MM.1S (cell line): ENCODE measurements at regions not wholly inside any gene's neighbourhood (a gene's known extent, or its start where the extent isn't known, plus 50 kb on each side); places are given as distances from the start of the nearest gene placed in this dataset.

ENCODE experiments used
- DNase-seq: peaks from one replicate; pipeline ENCODE4 v3.0.0-alpha.2; 2015
- H2AFZ ChIP-seq: fragments of 300-600 bp; sonication (generic); 2 replicates; pipeline ENCODE4 v1.6.0; 2016; ENCODE audit warnings: antibody characterized with exemption, low read length
- H3F3A ChIP-seq: fragments of 300-600 bp; sonication (generic); 2 replicates; pipeline ENCODE4 v1.6.1; 2016; ENCODE audit warnings: mild to moderate bottlenecking, antibody characterized with exemption, low read length, moderate library complexity, mixed read lengths; ENCODE audit not compliant: insufficient read depth
- H3K27ac ChIP-seq: fragments of 300-600 bp; sonication (generic); 2 replicates; pipeline ENCODE4 v1.5.1; 2016; ENCODE audit warnings: mild to moderate bottlenecking, low read length
- H3K27me3 ChIP-seq: fragments of 300-600 bp; sonication (generic); replicated peaks from 2 replicates; pipeline ENCODE4 v1.6.0; 2016; ENCODE audit warnings: low read length; ENCODE audit not compliant: insufficient read depth
- H3K36me3 ChIP-seq: fragments of 300-600 bp; sonication (generic); replicated peaks from 2 replicates; pipeline ENCODE4 v1.6.1; 2016; ENCODE audit warnings: mild to moderate bottlenecking, low read length, mixed read lengths; ENCODE audit not compliant: insufficient read depth
- H3K4me1 ChIP-seq: fragments of 300-600 bp; sonication (generic); 2 replicates; pipeline ENCODE4 v1.6.1; 2016; ENCODE audit warnings: low read length, mixed read lengths
- H3K4me2 ChIP-seq: fragments of 300-600 bp; sonication (generic); 2 replicates; pipeline ENCODE4 v1.6.0; 2016; ENCODE audit warnings: low read depth, low read length
- H3K4me3 ChIP-seq: fragments of 300-600 bp; sonication (generic); 2 replicates; pipeline ENCODE4 v1.5.1; 2016; ENCODE audit warnings: low read length, mixed read lengths
- H3K79me2 ChIP-seq: fragments of 300-600 bp; sonication (generic); 2 replicates; pipeline ENCODE4 v1.6.1; 2016; ENCODE audit warnings: mixed run types, low read length, mixed read lengths
- H3K9ac ChIP-seq: fragments of 300-600 bp; sonication (generic); 2 replicates; pipeline ENCODE4 v1.6.1; 2016; ENCODE audit warnings: low read length, mixed read lengths
- H3K9me2 ChIP-seq: fragments of 300-600 bp; sonication (generic); replicated peaks from 2 replicates; pipeline ENCODE4 v1.6.1; 2016; ENCODE audit warnings: mild to moderate bottlenecking, low read length, mixed read lengths; ENCODE audit not compliant: insufficient read depth
- H3K9me3 ChIP-seq: fragments of 300-600 bp; sonication (generic); replicated peaks from 2 replicates; pipeline ENCODE4 v1.6.1; 2016; ENCODE audit warnings: mild to moderate bottlenecking, low read length, mixed read lengths; ENCODE audit not compliant: insufficient read depth
- H4K20me1 ChIP-seq: fragments of 300-600 bp; sonication (generic); 2 replicates; pipeline ENCODE4 v1.6.1; 2016; ENCODE audit warnings: mild to moderate bottlenecking, low read length, moderate library complexity, mixed read lengths; ENCODE audit not compliant: insufficient read depth
- EZH2 ChIP-seq: fragments of 300-600 bp; sonication (generic); optimal IDR thresholded peaks from 2 replicates; pipeline ENCODE3; 2017; ENCODE audit warnings: low read depth, mild to moderate bottlenecking, antibody characterized with exemption, low read length, mixed read lengths
- EZH2phosphoT487 ChIP-seq: fragments of 300-600 bp; sonication (generic); IDR thresholded peaks from 2 replicates; pipeline ENCODE4 v1.6.1; 2018; ENCODE audit warnings: antibody characterized with exemption, low read length
- TF ChIP-seq, protein P1 (sequence below): fragments of 300-600 bp; sonication (generic); IDR thresholded peaks from 2 replicates; pipeline ENCODE4 v1.5.1; 2016; ENCODE audit warnings: antibody characterized with exemption, low read length, mixed read lengths

DNA sequence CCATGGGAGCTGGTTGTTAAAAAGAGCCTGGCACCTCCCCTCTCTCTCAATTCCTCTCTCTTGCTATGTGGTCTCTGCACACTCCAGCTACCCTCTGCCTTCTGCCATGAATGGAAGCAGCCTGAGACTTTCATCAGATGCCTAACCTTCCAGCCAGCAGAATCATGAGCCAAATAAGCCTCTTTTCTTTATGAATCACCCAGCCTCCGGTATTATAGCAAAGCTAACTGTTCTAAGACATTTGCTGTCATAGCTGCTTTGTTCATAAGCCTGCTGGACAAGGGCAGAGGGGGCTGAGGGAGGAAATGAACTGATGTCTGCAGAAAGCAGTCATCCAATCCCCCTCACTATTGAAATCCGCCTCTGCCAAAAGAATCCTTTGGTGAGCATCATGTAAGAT lies 196.7 kb downstream of the ZNF330 start:
- Histone ChIP-seq H3K4me2 (no peak overlapping the region), H3K9ac (no peak overlapping the region), H3K27ac (no peak overlapping the region), H3K9me2 (no peaks in the 10 kb centered on the region), H3K4me3 (no peak overlapping the region), H4K20me1 (no peaks in the 10 kb centered on the region), H3K27me3 (no peaks in the 10 kb centered on the region), H3K36me3 (no peaks in the 10 kb centered on the region), H3K9me3 (no peaks in the 10 kb centered on the region), H3K4me1 (no peaks in the 10 kb centered on the region), H3F3A (no peaks in the 10 kb centered on the region), H3K79me2 (no peaks in the 10 kb centered on the region), H2AFZ (no peak overlapping the region)
- TF ChIP-seq EZH2 (no peak), EZH2phosphoT487 (no peak)
- TF ChIP-seq, protein P1, sequence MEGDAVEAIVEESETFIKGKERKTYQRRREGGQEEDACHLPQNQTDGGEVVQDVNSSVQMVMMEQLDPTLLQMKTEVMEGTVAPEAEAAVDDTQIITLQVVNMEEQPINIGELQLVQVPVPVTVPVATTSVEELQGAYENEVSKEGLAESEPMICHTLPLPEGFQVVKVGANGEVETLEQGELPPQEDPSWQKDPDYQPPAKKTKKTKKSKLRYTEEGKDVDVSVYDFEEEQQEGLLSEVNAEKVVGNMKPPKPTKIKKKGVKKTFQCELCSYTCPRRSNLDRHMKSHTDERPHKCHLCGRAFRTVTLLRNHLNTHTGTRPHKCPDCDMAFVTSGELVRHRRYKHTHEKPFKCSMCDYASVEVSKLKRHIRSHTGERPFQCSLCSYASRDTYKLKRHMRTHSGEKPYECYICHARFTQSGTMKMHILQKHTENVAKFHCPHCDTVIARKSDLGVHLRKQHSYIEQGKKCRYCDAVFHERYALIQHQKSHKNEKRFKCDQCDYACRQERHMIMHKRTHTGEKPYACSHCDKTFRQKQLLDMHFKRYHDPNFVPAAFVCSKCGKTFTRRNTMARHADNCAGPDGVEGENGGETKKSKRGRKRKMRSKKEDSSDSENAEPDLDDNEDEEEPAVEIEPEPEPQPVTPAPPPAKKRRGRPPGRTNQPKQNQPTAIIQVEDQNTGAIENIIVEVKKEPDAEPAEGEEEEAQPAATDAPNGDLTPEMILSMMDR: no peak
- no peak for DNase-seq

GRCh38 chr4:141425124-141425523 lies 204.4 kb downstream of the ZNF330 start:
- no peak overlapping the region for H3K4me2 ChIP-seq
- no peak for DNase-seq

DNA sequence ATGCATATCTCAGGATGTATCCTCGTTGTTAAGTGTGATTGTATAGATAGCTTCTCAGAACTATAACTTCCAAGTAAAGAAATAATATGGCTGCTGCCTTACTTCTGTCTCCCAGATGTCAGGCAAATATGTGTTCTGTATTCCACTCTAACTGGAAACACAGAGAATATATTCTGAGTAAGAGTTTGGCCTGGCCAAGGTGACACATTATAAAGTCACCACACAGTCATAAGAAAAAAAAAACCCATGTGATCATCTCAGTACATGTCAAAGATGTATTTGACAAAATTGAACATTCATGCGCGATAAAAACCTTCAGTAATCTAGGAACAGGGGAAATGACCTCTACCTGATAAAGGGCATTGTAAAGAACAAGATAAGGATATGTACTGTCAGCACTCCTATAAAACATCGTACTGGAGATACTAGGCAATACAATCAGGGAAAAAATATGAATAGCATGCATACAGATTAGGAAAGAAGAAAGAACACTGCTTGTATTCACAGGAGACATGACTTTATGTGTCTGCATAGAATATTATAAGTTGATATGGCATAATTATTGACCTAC lies 207.1 kb downstream of the ZNF330 start:
- H3K9me2 ChIP-seq: no peaks in the 10 kb centered on the region

More at GRCh38 chr4:141425124-141425523, 204.4 kb downstream of the ZNF330 start:
- no peak overlapping the region for H3K9ac ChIP-seq
- TF ChIP-seq, protein P1: no peak
- TF ChIP-seq EZH2 (no peak), EZH2phosphoT487 (no peak)
- no peaks in the 10 kb centered on the region for H3K27me3 ChIP-seq
- no peaks in the 10 kb centered on the region for H4K20me1 ChIP-seq
- H3K4me1 ChIP-seq: no peaks in the 10 kb centered on the region
- H3K4me3 ChIP-seq: no peak overlapping the region
- H3F3A ChIP-seq: no peaks in the 10 kb centered on the region
- no peak overlapping the region for H2AFZ ChIP-seq
- no peak overlapping the region for H3K27ac ChIP-seq
- H3K9me2 ChIP-seq: no peaks in the 10 kb centered on the region
- no peaks in the 10 kb centered on the region for H3K36me3 ChIP-seq
- no peaks in the 10 kb centered on the region for H3K9me3 ChIP-seq
- no peaks in the 10 kb centered on the region for H3K79me2 ChIP-seq

More for the DNA sequence above, 207.1 kb downstream of the ZNF330 start:
- Histone ChIP-seq H3K4me1 (no peaks in the 10 kb centered on the region), H3K36me3 (no peaks in the 10 kb centered on the region), H3K9ac (no peak overlapping the region), H2AFZ (no peak overlapping the region), H3K27ac (no peak overlapping the region), H3K9me3 (no peaks in the 10 kb centered on the region), H3K4me3 (no peak overlapping the region), H3K79me2 (no peaks in the 10 kb centered on the region), H4K20me1 (no peaks in the 10 kb centered on the region), H3K4me2 (no peak overlapping the region), H3F3A (no peaks in the 10 kb centered on the region), H3K27me3 (no peaks in the 10 kb centered on the region)
- TF ChIP-seq, protein P1: no peak
- DNase-seq: no peak
